ENCODE measurements at regions not wholly inside any gene's neighbourhood (a gene's known extent, or its start where the extent isn't known, plus 50 kb on each side); places are given as distances from the start of the nearest gene placed in this dataset.

- WGBS (ENCODE audit: insufficient coverage), result 71% methylated on average over 5 of the region's 5 CpGs
These were observed 406.7 kb upstream of the ZNF507 start for GRCh38 chr19:31938675-31939074.

DNA sequence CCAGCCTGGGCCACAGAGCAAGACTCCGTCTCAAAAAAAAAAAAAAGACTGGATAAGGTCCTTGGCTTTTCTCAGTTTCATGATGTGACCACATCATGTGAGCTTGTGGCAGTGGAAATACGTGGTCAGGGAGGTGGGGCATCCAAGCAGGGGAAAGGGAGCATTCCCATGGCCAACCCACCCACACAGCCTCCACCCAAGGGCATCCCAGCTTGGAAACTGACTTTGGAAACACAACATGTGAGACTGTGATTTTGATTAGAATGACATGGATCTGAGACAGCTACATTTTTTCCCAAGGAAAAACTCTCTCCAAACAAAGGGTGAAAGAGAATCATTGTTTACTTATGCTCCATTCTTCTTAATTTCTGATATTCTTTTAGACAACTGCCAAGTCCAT is 405.0 kb upstream of the ZNF507 start:
- 63% methylated on average over 1 of the region's 2 CpGs for WGBS (ENCODE audit: insufficient coverage)
- no peaks in the 10 kb centered on the region for H3K9me3 ChIP-seq (replicated peaks; ENCODE audit: control insufficient read depth, low read depth, low read length)
- no peaks in the 10 kb centered on the region for H3K27me3 ChIP-seq (ENCODE audit: control insufficient read depth, insufficient read depth, low read length)
- H3K27ac ChIP-seq (ENCODE audit: low read length), result no peak overlapping the region
- no peak for DNase-seq
- no peaks in the 10 kb centered on the region for H3K4me1 ChIP-seq (ENCODE audit: control insufficient read depth, insufficient read depth, low read length)
- H3K36me3 ChIP-seq (ENCODE audit: control insufficient read depth, insufficient read depth, low read length), result no peaks in the 10 kb centered on the region
- H3K4me3 ChIP-seq (ENCODE audit: low read length), result no peak overlapping the region

More at GRCh38 chr19:31938675-31939074, 406.7 kb upstream of the ZNF507 start:
- no peak for DNase-seq
- no peaks in the 10 kb centered on the region for H3K27me3 ChIP-seq (ENCODE audit: control insufficient read depth, insufficient read depth, low read length)
- H3K9me3 ChIP-seq (replicated peaks; ENCODE audit: control insufficient read depth, low read depth, low read length), result no peaks in the 10 kb centered on the region
- H3K4me3 ChIP-seq (ENCODE audit: low read length), result no peak overlapping the region
- H3K27ac ChIP-seq (ENCODE audit: low read length), result no peak overlapping the region
- no peaks in the 10 kb centered on the region for H3K36me3 ChIP-seq (ENCODE audit: control insufficient read depth, insufficient read depth, low read length)
- H3K4me1 ChIP-seq (ENCODE audit: control insufficient read depth, insufficient read depth, low read length), result no peaks in the 10 kb centered on the region

GRCh38 chr19:31943191-31943661 is 402.2 kb upstream of the ZNF507 start:
- H3K4me3 ChIP-seq (ENCODE audit: low read length), result no peak overlapping the region
- no peaks in the 10 kb centered on the region for H3K9me3 ChIP-seq (replicated peaks; ENCODE audit: control insufficient read depth, low read depth, low read length)
- no peaks in the 10 kb centered on the region for H3K36me3 ChIP-seq (ENCODE audit: control insufficient read depth, insufficient read depth, low read length)
- 45% methylated on average over 9 of the region's 11 CpGs for WGBS (ENCODE audit: insufficient coverage)
- no peak overlapping the region for H3K27ac ChIP-seq (ENCODE audit: low read length)
- DNase-seq, result no peak
- H3K4me1 ChIP-seq (ENCODE audit: control insufficient read depth, insufficient read depth, low read length), result peaks cover 13% of the 10 kb centered on the region
- no peaks in the 10 kb centered on the region for H3K27me3 ChIP-seq (ENCODE audit: control insufficient read depth, insufficient read depth, low read length)

GRCh38 chr19:31943778-31944177 is 401.6 kb upstream of the ZNF507 start:
- Histone ChIP-seq H3K4me3 (ENCODE audit: low read length) (no peak overlapping the region), H3K4me1 (ENCODE audit: control insufficient read depth, insufficient read depth, low read length) (peaks cover 14% of the 10 kb centered on the region), H3K27me3 (ENCODE audit: control insufficient read depth, insufficient read depth, low read length) (no peaks in the 10 kb centered on the region), H3K27ac (ENCODE audit: low read length) (no peak overlapping the region), H3K9me3 (replicated peaks; ENCODE audit: control insufficient read depth, low read depth, low read length) (no peaks in the 10 kb centered on the region), H3K36me3 (ENCODE audit: control insufficient read depth, insufficient read depth, low read length) (no peaks in the 10 kb centered on the region)
- no peak for DNase-seq
- WGBS (ENCODE audit: insufficient coverage), result no CpG with 5 or more reads among the region's 11 CpGs

GRCh38 chr19:31944326-31944725 is 401.1 kb upstream of the ZNF507 start:
- 33% methylated on average over 1 of the region's 3 CpGs for WGBS (ENCODE audit: insufficient coverage)
- no peak for DNase-seq

GRCh38 chr19:31946491-31946890 is 398.9 kb upstream of the ZNF507 start:
- H3K36me3 ChIP-seq (ENCODE audit: control insufficient read depth, insufficient read depth, low read length), result no peaks in the 10 kb centered on the region
- no peaks in the 10 kb centered on the region for H3K9me3 ChIP-seq (replicated peaks; ENCODE audit: control insufficient read depth, low read depth, low read length)
- H3K4me1 ChIP-seq (ENCODE audit: control insufficient read depth, insufficient read depth, low read length), result peaks cover 16% of the 10 kb centered on the region
- H3K27ac ChIP-seq (ENCODE audit: low read length), result peak overlapping the region; percentile 29
- DNase-seq, result no peak
- WGBS (ENCODE audit: insufficient coverage), result 16% methylated on average over 4 of the region's 4 CpGs
- H3K27me3 ChIP-seq (ENCODE audit: control insufficient read depth, insufficient read depth, low read length), result no peaks in the 10 kb centered on the region
- H3K4me3 ChIP-seq (ENCODE audit: low read length), result no peak overlapping the region

More at GRCh38 chr19:31944326-31944725, 401.1 kb upstream of the ZNF507 start:
- peaks cover 16% of the 10 kb centered on the region for H3K4me1 ChIP-seq (ENCODE audit: control insufficient read depth, insufficient read depth, low read length)
- H3K4me3 ChIP-seq (ENCODE audit: low read length), result no peak overlapping the region
- no peak overlapping the region for H3K27ac ChIP-seq (ENCODE audit: low read length)
- no peaks in the 10 kb centered on the region for H3K27me3 ChIP-seq (ENCODE audit: control insufficient read depth, insufficient read depth, low read length)
- H3K36me3 ChIP-seq (ENCODE audit: control insufficient read depth, insufficient read depth, low read length), result no peaks in the 10 kb centered on the region
- no peaks in the 10 kb centered on the region for H3K9me3 ChIP-seq (replicated peaks; ENCODE audit: control insufficient read depth, low read depth, low read length)

GRCh38 chr19:31947436-31948115 is 397.8 kb upstream of the ZNF507 start:
- peaks cover 16% of the 10 kb centered on the region for H3K4me1 ChIP-seq (ENCODE audit: control insufficient read depth, insufficient read depth, low read length)
- H3K4me3 ChIP-seq (ENCODE audit: low read length), result no peak overlapping the region
- H3K36me3 ChIP-seq (ENCODE audit: control insufficient read depth, insufficient read depth, low read length), result no peaks in the 10 kb centered on the region
- DNase-seq, result peak; percentile 21
- 76% methylated on average over 15 of the region's 17 CpGs for WGBS (ENCODE audit: insufficient coverage)
- H3K27me3 ChIP-seq (ENCODE audit: control insufficient read depth, insufficient read depth, low read length), result no peaks in the 10 kb centered on the region
- no peaks in the 10 kb centered on the region for H3K9me3 ChIP-seq (replicated peaks; ENCODE audit: control insufficient read depth, low read depth, low read length)
- no peak overlapping the region for H3K27ac ChIP-seq (ENCODE audit: low read length)

DNA sequence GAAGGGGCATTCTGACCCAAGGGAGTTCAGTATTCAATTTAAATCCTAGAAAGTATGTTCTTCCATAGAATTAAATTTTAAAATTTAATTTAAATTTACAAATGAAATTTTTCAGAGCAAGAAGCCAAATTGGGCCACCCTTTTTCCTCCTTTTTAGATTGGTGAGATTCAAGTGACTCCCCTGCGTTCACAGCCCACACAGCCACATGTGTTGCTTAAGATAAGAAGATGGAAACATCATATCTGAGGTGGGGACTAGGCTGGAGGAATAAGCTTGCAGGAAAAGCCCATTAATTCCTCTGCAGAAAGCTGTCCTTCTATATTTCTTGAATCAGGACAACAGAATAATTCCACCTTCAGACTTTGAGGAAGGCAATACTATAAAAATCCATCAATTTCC is 392.7 kb upstream of the ZNF507 start:
- WGBS (ENCODE audit: insufficient coverage), result no CpG with 5 or more reads among the region's 1 CpG
- Histone ChIP-seq H3K4me3 (ENCODE audit: low read length) (no peak overlapping the region), H3K36me3 (ENCODE audit: control insufficient read depth, insufficient read depth, low read length) (no peaks in the 10 kb centered on the region), H3K9me3 (replicated peaks; ENCODE audit: control insufficient read depth, low read depth, low read length) (no peaks in the 10 kb centered on the region), H3K4me1 (ENCODE audit: control insufficient read depth, insufficient read depth, low read length) (peaks cover 15% of the 10 kb centered on the region), H3K27me3 (ENCODE audit: control insufficient read depth, insufficient read depth, low read length) (no peaks in the 10 kb centered on the region), H3K27ac (ENCODE audit: low read length) (no peak overlapping the region)
- DNase-seq, result no peak

- Histone ChIP-seq H3K27ac (ENCODE audit: low read length) (no peak overlapping the region), H3K36me3 (ENCODE audit: control insufficient read depth, insufficient read depth, low read length) (no peaks in the 10 kb centered on the region), H3K27me3 (ENCODE audit: control insufficient read depth, insufficient read depth, low read length) (peaks cover 4% of the 10 kb centered on the region), H3K4me3 (ENCODE audit: low read length) (no peak overlapping the region), H3K4me1 (ENCODE audit: control insufficient read depth, insufficient read depth, low read length) (peaks cover 11% of the 10 kb centered on the region), H3K9me3 (replicated peaks; ENCODE audit: control insufficient read depth, low read depth, low read length) (no peaks in the 10 kb centered on the region)
- DNase-seq, result no peak
- 77% methylated on average over 2 of the region's 3 CpGs for WGBS (ENCODE audit: insufficient coverage)
These were observed 390.3 kb upstream of the ZNF507 start for GRCh38 chr19:31955061-31955460.

DNA sequence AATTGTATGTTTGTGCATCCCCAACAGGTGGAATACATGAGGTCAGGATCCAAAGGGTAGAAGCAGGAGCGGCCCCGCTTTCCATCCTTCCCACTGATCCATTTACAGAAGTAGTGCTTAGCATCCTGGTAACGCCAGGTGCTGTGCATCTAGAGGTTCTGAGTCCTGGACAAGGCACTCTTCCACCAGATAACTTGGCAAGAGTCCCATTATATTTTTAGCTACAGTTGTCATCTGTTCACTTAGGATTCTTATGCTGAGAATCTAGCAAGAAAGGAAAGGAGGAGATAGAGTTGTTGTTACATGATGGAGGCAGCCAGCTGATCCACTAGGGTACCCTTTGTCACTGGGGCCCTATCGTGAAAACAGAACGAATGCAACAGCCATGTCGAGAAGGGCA is 389.5 kb upstream of the ZNF507 start:
- Histone ChIP-seq H3K9me3 (replicated peaks; ENCODE audit: control insufficient read depth, low read depth, low read length) (no peaks in the 10 kb centered on the region), H3K36me3 (ENCODE audit: control insufficient read depth, insufficient read depth, low read length) (no peaks in the 10 kb centered on the region), H3K4me3 (ENCODE audit: low read length) (no peak overlapping the region), H3K4me1 (ENCODE audit: control insufficient read depth, insufficient read depth, low read length) (peaks cover 11% of the 10 kb centered on the region), H3K27me3 (ENCODE audit: control insufficient read depth, insufficient read depth, low read length) (peaks cover 4% of the 10 kb centered on the region), H3K27ac (ENCODE audit: low read length) (no peak overlapping the region)
- 76% methylated on average over 5 of the region's 6 CpGs for WGBS (ENCODE audit: insufficient coverage)
- DNase-seq, result peak; percentile 38

Measured in muscle of leg (tissue), 3 donors.